Left lung (tissue), 4 donors: ENCODE measurements at regions not wholly inside any gene's neighbourhood (a gene's known extent, or its start where the extent isn't known, plus 50 kb on each side); places are given as distances from the start of the nearest gene placed in this dataset.

Experiments used
- ATAC-seq: fragments of 200-7000 bp; cut with Tn5 transposase; one replicate; pipeline ENCODE4 v1.9.1; 2020; ENCODE audit warnings: moderate library complexity
- DNase-seq, 4 donors: peaks; one replicate each; pipeline ENCODE4 v3.0.0-alpha.2; 2013 to 2020
- H3K27ac ChIP-seq, 2 donors: fragments of 200-600 bp; sonication (generic) in 1 of 2; one replicate each; pipeline versions ENCODE4 v1.5.0 to v1.8.0; 2020 to 2021
- H3K27me3 ChIP-seq, 2 donors: fragments of 200-600 bp; sonication (generic) in 1 of 2; one replicate each; pipeline versions ENCODE4 v1.5.0 to v1.8.0; 2020 to 2021
- H3K36me3 ChIP-seq, 2 donors: fragments of 200-600 bp; sonication (generic) in 1 of 2; one replicate each; pipeline versions ENCODE4 v1.5.0 to v1.8.0; 2020 to 2021
- H3K4me1 ChIP-seq, 2 donors: fragments of 200-600 bp; one replicate each; pipeline ENCODE4 v1.8.0; 2021
- H3K4me3 ChIP-seq, 2 donors: fragments of 200-600 bp; sonication (generic) in 1 of 2; one replicate each; pipeline versions ENCODE4 v1.5.0 to v1.8.0; 2020 to 2021; ENCODE audit warnings: mild to moderate bottlenecking in 1 of 2
- H3K9me3 ChIP-seq, 2 donors: fragments of 200-600 bp; sonication (generic) in 1 of 2; one replicate each; pipeline versions ENCODE4 v1.5.0 to v1.8.0; 2020 to 2021
- CTCF ChIP-seq, 2 donors: fragments of 200-600 bp; sonication (generic) in 1 of 2; IDR thresholded peaks; one replicate each; pipeline versions ENCODE4 v1.5.0 to v1.8.0; 2021; ENCODE audit warnings: antibody characterized with exemption in 2 of 2
- intact Hi-C, 2 donors: fragments of 100-400 bp; cut with DNase I; formaldehyde crosslinking; loops; one replicate each; pipeline versions ENCODE4 v1.11.2 to v1.14.2; 2022
- donor health status: DM: no; HTN: yes; CAD: no.
- donor health status: DM: no; HTN: no; CAD: no.

GRCh38 chr6:101230866-101231265 lies 162.6 kb upstream of the GRIK2 start:
- TF ChIP-seq CTCF (IDR thresholded peaks at IDR 0.05), result no peak
- Histone ChIP-seq H3K36me3 (no peaks in the 10 kb centered on the region), H3K4me1 (no peaks in the 10 kb centered on the region), H3K9me3 (peaks cover 0 to 7% of the 10 kb centered on the region in 2 donors), H3K4me3 (no peak overlapping the region), H3K27me3 (no peaks in the 10 kb centered on the region), H3K27ac (no peak overlapping the region)
- DNase-seq (no peak), ATAC-seq (no peak)
- intact Hi-C loops, result no loop called here

GRCh38 chr6:101231606-101232235 lies 161.8 kb upstream of the GRIK2 start:
- Histone ChIP-seq H3K4me3 (no peak overlapping the region), H3K9me3 (peaks cover 0 to 3% of the 10 kb centered on the region in 2 donors), H3K27ac (no peak overlapping the region), H3K36me3 (no peaks in the 10 kb centered on the region), H3K27me3 (no peaks in the 10 kb centered on the region), H3K4me1 (no peaks in the 10 kb centered on the region)
- no peak for ATAC-seq
- DNase-seq, result no peak
- intact Hi-C loops, result no loop called here
- TF ChIP-seq CTCF (IDR thresholded peaks at IDR 0.05), result no peak

- H3K9me3 ChIP-seq, result peaks cover 0 to 2% of the 10 kb centered on the region in 2 donors
- H3K36me3 ChIP-seq, result no peaks in the 10 kb centered on the region
- no peak overlapping the region for H3K27ac ChIP-seq
- H3K4me3 ChIP-seq, result no peak overlapping the region
- ATAC-seq (no peak), DNase-seq (no peak)
- no peaks in the 10 kb centered on the region for H3K4me1 ChIP-seq
- intact Hi-C loops, result no loop called here
- TF ChIP-seq CTCF (IDR thresholded peaks at IDR 0.05), result no peak
- no peaks in the 10 kb centered on the region for H3K27me3 ChIP-seq
These were observed 160.5 kb upstream of the GRIK2 start for GRCh38 chr6:101232961-101233360.

GRCh38 chr6:101236709-101237108 lies 156.8 kb upstream of the GRIK2 start:
- DNase-seq (no peak), ATAC-seq (no peak)
- no peaks in the 10 kb centered on the region for H3K27me3 ChIP-seq
- no peak overlapping the region for H3K4me3 ChIP-seq
- intact Hi-C loops, result no loop called here
- H3K4me1 ChIP-seq, result no peaks in the 10 kb centered on the region
- no peaks in the 10 kb centered on the region for H3K36me3 ChIP-seq
- H3K27ac ChIP-seq, result no peak overlapping the region
- H3K9me3 ChIP-seq, result no peaks in the 10 kb centered on the region
- no peak for TF ChIP-seq CTCF (IDR thresholded peaks at IDR 0.05)

- Histone ChIP-seq H3K4me1 (no peaks in the 10 kb centered on the region), H3K27ac (no peak overlapping the region), H3K9me3 (peaks cover 0 to 4% of the 10 kb centered on the region in 2 donors), H3K36me3 (no peaks in the 10 kb centered on the region), H3K4me3 (no peak overlapping the region), H3K27me3 (no peaks in the 10 kb centered on the region)
- intact Hi-C loops, result no loop called here
- no peak for TF ChIP-seq CTCF (IDR thresholded peaks at IDR 0.05)
- ATAC-seq (no peak), DNase-seq (no peak)
These were observed 152.1 kb upstream of the GRIK2 start for GRCh38 chr6:101241442-101241841.
